Testis (tissue), 2 donors: ENCODE measurements at regions not wholly inside any gene's neighbourhood (a gene's known extent, or its start where the extent isn't known, plus 50 kb on each side); places are given as distances from the start of the nearest gene placed in this dataset.

Experiments used
- small RNA-seq, 2 donors: library from RNA; depleted of rRNA; stranded (forward); fragments of <200 nt; gene quantifications; one replicate each; pipeline ENCODE3, GENCODE V24; 2016

Small RNA genes lying in the stretch of these regions (small RNA-seq; reads per million reads assigned to genes)
- gene RN7SL496P = 0 to 0.18 reads per million in 2 donors
- gene RNU6-719P = 0 reads per million in 2 donors
